ENCODE measurements at regions not wholly inside any gene's neighbourhood (a gene's known extent, or its start where the extent isn't known, plus 50 kb on each side); places are given as distances from the start of the nearest gene placed in this dataset.
A peak's percentile ranks its signal among the peaks of the same experiment; 100 is the strongest.
"Not testable (repeated sequence)": the region's sequence is repeated elsewhere in the genome, so short reads cannot be mapped to it uniquely, and the experiment has no call there.

DNA sequence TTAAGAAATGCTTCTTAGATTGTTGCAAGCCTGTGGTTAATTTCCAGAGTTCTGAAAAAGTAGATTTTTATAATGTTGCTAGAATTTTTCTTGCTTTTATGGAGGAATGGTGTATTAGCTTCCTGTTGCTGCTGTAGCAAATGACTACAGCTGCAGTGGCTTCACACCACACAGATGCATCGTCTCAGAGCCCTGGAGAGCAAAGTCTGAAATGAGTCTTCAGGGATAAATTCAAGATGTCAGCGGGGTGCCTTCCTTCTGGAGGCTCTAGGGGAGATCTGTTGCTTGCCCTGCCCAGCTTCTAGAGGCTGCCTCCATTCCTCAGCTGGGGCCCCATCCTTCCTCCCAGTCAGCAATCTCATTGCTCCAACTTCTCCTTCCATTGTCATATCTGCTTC is 187.8 kb downstream of the ZNF516 start:
- no peak for DNase-seq

DNA sequence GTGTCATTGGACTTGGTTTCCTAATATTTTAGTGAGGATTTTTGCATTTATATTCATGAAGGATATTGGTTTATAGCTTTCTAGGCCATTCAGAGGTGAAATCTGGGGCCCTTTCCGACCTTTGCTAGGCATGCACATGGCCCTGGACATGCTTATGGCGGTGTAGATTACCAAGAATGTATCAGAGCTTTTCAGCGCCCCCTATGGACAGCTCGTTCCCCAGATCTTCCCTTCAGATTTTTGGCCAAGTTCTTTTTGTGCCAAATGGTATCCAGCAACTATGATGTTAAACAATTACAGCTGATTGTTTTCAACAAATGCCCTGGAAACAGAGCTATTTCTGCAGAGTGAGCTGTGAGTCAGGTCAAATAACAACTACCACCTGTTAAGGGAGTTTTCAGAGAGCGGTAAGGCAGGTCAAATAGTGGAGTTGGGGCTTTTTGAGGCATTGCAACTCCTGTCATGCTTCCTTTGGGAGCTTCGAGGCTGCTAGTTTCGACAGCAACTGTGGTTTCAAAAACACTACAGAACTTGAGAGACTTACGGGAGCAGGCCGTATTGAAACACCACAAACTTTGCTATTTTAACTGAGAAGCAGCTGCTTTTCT is 188.3 kb downstream of the ZNF516 start:
- DNase-seq: no peak

DNA sequence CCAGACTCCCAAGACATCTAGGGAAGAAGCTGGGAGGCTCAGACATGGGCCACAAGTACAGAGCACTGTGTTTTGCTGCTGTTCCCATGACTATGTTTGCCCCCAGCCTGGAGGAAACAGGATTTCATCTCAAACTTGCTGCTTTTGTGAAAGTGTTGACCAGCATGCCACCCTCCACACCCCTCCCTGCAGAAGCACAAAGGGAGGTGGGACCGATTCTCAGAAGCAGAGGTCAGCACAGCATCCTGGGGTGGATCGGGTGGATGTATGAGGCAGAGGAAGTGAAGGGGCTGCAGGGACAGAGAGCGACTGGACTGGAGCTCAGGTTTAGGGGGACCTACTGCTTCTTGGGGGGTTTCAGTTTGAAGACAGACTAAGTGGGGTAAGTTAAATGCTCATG is 209.2 kb downstream of the ZNF516 start:
- no peak for DNase-seq

DNA sequence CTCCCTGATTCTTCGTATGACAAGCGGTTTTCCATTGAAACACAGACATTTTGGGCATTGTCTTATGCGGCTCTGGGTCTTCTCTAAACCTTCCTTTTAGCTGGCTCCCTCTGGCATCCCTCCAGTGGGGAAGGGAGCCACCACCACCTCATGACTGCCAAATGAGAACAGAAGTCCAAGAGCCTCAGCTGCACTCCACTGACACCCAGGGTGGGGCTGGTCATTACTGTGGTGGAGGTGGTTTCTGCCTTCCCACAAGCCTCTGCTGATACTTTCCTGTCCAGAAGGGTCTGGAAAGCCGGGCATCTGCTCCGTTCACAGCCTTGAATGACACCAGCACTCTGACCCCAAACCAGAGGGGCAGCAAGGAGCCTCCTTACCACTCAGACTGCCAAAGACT is 213.5 kb downstream of the ZNF516 start:
- DNase-seq: no peak

DNA sequence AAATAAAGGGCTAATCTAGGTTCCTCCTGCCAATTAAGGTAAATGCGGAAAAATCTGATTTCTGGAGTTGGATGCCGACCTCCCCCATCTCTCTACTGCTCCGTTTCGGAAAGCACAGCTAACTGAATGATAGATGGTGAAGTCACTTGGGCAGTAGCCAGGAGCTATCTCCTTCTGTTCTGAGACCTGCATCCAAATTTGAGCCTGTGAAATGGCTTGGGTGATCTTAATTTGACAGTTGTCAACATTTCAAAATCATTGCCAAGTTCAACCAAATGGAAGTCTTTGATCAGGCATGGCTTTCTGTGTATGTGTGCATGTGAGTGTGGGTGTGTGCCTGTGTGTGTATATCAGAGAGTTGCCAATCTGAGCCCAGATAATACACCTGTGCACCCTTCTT is 217.2 kb downstream of the ZNF516 start:
- no peak for DNase-seq

DNA sequence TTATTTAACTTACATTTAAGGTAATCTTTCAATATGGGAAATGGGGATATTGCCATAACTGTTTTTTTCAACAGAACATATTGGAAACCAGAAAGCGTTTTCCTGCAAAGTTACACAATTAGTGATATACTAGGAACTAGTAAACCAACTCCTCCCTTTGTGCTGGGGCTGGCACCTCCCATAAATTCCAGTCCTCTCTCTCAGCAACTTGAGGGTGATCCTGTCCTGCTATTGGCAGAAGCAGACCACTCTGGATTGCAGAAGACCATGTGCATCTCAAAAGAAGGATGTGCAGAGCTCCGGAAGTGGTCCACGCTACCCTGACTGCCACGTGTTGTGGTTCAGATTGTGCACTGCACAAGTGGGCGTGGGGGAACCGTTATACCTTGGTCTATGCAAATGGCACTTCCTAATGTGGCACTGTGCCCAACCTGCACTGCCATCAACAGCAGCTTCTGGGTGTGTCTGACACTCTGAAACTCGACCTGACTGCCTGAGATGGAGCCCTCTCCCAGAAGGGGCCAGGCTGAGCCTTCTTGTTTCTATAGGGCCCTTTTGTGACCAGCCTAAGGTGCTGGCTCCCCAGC is 219.2 kb downstream of the ZNF516 start:
- DNase-seq: no peak

DNA sequence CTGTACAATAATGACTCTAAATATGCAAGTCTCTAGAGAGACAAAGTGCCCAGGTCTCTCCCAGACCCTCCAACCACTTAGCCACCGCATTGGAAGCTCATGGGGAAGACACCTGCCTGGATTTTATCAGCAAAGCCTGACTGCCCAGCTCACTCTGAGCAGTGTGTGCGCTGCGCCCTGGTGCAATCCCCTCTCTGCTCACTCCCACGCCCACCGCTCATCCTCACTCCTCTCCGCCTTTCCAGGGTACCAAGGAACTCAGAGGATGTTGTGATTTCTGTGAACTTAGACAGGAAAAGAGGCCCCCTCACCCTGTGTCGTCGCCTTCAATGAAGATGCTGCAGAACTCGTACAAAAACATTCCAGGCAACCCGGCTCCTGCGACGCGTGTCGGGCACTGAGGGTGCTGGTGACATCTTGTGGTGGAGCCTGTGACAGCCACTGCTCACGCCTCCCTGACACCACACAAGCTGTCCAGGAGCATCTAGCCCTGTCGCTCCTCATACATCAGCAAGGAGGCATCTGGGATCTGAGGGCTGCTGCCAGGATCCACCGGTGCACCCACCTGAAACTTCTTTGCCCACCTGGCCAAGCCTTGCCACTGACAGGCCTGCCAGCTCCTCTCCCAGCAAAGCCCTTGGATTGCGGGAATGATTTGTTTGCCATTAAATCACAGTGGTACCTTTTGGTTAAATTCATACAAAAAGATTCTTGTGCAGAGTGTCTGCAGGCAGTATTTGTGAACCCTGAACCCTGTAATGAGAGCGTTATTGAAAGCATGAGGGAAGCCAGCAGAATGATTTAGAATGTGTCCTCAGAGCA is 220.4 kb downstream of the ZNF516 start:
- DNase-seq: peak; percentile 60

DNA sequence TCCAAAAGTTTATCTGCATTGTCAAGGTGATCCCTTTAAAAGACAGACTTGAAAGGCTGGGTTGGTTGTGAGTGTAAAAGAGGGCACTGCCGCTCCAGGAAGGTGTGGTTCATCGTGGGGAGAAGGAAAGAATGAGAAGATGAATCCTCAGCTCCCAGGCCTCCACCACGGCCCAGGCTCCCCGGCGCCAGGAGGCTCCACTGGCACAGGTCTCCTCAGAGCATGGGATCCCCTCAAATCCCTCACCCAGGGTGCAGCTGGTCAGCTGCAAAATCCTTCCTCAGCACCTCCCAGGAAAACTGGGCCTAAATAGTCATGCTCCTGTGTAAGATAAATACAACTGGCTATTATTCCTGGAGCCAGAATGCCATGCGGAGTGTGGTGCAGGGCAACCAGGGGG is 221.1 kb downstream of the ZNF516 start:
- no peak for DNase-seq

DNA sequence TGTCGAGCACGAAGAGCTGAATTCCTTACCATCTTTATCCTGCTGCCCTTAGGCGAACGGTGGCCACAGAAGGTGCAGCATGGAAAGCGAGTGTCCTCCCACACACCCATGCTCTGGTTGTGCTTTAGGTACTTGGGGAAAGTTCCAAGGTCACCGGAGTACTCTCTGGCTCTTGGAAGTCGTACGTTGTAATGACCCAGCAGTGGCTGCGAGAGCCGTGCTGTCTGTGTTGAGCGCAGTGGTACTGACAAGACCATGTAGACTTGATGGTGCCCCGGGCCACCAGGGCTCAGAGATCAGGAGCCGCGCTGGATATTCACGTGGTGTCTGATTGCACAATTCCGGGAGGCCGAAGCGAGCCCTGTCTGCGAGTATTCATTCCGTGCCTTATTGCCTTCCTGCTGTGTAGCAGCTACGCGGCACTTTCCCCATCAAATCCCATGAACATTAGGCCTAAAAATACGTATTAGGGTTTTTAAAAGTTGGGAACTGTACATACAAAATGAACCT is 222.0 kb downstream of the ZNF516 start:
- no peak for DNase-seq

DNA sequence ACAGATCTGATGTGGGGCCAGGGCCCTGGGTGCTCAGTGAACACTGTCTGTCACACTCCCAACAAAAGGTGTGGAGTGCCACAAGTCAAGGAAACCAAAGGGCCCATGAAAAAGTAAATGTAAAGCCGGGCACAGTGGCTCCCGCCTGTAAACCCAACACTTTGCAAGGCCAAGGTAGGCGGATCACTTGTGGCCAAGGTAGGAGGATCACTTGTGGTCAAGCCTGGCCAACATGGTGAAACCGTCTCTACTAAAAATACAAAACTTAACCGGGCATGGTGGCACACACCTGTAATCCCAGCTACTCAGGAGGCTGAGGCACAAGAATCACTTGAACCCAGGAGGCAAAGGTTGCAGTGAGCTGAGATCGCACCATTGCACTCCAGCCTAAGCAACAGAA is 227.6 kb downstream of the ZNF516 start:
- not testable (repeated sequence) for DNase-seq

DNA sequence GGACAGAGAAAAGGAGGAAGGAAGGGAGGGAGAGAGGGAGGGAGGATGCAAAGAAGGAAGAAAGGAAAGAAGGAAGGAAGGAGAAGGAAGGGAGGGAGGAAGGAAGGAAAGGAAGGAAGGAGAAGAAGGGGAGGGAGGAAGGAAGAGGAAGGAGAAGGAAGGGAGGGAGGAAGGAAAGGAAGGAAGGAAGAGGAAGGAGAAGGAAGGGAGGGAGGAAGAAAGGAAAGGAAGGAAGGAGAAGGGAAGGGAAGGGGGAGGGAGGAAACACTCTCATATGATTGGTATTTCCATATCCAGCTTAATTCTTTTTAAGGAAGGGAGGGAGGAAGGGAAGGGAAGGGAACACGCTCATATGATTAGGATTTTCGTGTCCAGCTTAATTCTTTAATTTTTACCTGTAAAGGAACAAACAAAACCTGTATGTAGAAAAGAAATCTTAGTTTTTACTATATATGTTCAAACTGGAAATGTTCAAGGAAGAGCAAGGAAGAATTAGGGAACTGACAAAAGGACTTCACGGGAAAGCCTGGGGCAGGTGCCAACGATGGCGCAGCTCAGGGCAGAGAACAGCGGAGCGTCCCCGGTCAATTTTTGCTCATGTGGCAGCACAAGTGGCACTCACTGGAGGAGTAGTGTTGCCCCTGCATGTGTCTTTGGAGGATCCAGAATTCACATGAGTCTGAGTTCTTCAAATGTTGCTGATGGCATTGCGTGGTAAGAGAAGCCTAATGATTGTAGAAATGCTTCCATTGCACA is 228.6 kb downstream of the ZNF516 start:
- no peak for DNase-seq

DNA sequence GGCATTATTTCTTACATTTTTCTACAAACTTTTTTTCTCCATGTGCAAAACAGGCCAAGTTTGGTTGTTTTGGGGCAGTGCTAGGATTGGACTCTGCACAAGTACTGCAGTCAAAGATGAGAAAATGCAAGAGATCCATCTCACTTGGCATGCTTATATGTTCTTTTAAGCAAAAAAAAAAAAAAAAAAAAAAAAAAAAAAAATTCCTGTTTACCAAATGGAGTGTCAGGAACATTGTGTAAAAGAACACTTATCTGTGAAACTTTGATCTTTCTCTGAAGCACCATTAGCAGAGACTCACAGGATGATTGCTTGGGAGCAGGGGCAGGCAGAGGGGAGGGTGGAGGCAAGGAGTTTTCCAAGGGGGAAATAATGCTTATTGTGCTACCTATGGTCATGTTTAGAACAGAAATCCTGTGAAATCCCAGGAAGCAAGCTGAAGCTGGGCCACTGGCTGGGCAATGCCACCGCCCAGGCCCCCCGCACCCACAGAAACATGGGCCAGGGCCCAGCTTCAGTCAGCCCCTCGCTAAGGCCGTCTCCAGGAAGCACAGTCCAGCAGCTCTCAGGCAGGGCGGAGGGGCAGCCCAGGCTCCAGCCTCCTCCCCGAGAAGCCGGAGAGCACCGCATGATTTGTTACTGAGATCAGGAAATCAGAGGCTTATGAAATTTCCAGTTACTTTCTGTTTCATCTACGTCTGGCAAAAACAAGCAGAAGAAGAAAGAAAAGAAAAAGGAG is 229.4 kb downstream of the ZNF516 start:
- no peak for DNase-seq

DNA sequence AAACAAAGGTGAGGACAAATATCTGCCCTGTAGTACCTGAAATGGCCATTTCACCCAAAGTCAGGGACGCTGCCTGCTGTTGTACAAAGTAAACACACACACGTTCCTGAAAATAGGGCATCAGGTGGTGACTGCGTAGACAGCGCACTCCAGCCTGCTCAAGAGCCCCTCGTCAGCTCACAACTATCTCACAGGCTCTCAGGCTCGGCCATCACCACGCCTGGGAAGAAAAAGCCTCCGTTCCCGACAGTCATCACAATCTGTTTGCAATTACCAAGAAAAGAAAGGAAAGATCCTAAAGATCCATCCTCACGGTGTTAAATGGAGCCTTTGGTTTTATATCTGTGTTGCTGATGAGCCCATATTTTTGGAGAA is 230.2 kb downstream of the ZNF516 start:
- DNase-seq: no peak

DNA sequence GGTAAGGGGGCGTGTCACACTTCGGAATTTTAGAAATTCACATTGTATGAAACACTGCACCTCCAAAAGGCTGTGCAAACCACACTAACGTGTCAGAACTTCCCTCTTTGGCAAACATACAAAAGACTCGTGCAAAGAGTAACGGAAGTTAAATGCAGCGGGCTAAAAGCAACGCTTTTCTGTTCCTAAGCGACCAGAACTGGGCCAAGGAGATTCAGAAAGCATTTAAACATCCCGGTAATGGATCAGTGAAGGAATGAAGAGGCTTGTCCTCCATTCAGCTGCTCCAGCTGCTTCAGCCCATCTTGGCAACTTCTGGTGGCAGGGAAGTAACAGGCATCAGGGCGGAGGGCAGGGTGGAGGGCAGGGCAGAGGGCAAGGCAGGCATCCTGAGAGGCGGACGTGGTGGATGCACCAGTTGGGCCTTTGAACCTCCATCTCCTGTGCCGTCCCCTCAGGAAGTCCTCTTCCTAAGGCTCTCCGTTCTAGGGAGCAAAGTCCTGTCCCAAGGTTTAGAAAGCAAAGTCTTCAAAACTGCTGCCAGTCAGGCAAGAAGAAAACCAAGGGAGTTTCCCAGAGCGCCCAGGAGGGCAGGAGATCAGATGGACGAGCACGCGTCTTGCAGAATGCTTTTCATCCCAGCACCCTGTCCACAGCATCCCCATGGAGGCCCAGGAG is 230.7 kb downstream of the ZNF516 start:
- no peak for DNase-seq

DNA sequence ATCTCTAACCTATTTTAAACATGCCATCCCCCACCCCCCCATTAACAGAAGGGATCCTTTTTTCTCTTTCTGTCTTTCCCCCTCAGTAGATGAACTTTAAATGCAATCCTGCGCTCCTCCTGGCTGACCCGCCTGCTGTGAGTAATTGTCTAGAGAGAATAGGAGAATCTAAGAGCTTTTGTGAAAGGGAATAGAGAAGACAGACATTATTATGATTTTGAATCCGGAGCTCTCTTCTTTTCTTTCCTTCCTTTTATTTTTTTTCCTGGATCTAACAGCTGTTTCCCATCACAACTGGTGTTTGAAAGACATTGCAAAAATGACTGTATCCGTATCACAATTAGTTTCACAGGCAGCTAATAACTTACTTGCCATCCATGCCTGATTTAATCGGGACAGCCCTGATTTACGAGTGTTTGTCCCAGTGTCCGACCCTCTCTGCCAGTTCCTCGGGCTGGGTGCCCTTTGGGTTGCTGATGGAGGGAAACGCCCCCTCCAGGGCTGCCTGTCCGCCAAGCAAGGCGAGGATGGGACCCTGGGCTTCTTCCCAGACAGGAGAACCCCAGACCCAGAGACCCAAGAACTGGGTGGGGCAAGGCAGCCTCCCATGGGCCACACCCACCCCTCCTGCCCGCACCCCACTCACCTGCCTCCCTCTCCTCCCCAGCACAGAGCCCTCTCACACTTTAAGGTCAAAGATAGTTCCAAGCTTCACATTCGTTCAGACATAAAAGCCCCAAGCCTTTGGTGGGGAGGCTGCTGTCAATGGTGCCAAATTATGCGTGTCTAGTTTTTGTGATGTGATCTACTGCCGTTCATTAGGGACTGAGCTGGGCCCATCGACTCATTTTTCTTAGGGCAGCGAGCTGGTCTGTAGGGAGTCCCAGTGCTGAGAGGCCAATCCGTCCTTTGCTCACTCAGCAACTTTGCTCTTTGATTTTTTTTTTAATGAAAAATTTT is 231.7 kb downstream of the ZNF516 start:
- peak; percentile 45 for DNase-seq

DNA sequence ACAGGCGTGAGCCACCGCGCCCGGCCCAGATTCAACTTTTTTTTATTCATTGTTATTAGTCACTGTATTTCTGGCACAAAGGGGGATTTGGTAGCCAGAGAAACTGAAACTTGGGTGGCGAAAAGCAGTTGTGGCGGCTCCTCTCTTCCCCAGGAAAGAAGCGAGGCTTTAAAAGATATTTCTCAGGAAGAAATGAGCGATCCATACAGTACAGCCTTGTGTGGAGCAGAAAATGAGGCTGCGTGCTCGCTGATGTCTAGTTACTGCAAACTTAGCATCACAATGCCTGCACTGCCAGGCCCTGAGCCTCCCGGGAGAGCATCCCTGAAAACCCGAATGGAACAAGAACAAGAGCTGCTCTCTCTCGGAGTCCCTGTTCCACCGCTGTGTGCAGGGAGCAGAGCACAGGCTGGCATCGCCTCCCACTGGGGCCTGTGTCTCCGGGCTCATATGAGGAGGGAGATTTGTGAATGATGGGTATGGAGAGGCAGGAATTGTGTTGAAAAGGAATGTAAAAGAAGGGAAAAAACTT is 234.0 kb downstream of the ZNF516 start:
- DNase-seq: no peak

DNA sequence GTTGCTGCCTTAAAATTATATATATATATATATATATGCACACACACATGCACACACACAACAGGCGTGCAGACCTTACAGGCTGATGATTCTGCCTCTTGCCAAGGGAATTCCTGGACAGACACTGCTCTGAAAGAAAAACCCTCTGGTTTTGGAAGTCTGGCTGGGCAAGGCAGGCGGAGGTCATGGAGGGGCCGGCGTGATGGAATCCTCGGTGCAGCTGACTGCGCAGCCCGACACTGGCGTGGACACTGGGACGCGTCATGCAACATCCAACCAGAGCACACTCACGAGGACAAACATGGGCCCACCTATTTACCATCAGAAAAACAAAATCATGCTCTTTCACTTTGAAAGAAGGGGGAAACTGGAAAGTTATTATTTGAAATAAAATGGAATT is 235.3 kb downstream of the ZNF516 start:
- DNase-seq: no peak

DNA sequence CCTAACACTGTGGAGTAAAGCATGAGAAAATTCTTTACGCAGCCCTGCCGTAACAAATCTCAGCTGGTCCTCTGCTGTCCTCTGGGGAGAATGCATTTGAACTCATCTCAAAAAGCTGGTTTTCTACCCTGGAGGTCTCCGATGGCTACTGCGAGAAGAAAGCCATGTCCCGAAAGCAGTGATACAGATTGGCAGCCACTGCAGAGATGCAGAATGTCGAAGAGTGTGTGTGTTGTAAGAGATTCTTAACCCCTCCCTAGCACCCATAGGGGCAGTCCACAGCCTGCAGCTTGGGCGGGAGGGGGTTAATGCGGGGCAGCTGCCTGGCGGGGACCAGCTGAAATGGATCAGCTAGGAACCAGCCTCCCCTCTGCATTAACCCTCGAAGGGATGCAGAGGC is 235.9 kb downstream of the ZNF516 start:
- no peak for DNase-seq

DNA sequence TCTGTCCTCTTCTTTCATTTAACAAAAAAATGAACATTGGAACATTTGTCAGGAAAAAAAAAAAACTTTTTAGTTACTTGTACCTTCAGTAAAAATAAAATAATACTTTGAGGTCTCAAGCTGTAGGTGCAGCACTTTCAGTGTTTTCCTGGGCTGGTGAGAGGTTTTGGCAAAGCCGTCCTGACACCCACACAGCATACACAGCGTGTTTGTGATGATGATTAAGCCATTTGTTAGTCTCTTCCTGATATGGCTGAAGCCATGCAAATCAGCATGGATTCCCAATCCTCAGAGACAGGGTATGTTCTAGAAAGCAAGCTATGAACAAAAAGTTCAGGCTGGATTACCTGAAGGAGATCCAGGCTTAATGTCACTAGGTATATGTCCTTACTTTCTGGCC is 236.8 kb downstream of the ZNF516 start:
- DNase-seq: no peak
